Islet precursor cell (in vitro differentiated cells): ENCODE measurements at regions not wholly inside any gene's neighbourhood (a gene's known extent, or its start where the extent isn't known, plus 50 kb on each side); places are given as distances from the start of the nearest gene placed in this dataset.
"Not testable (repeated sequence)": the region's sequence is repeated elsewhere in the genome, so short reads cannot be mapped to it uniquely, and the experiment has no call there.

Source experiments
- DNase-seq: peaks from one replicate; pipeline ENCODE4 v3.0.0-alpha.2; 2018

GRCh38 chr5:99879791-99880511, 655.2 kb upstream of the FAM174A start:
- peak; percentile 45 for DNase-seq

DNA sequence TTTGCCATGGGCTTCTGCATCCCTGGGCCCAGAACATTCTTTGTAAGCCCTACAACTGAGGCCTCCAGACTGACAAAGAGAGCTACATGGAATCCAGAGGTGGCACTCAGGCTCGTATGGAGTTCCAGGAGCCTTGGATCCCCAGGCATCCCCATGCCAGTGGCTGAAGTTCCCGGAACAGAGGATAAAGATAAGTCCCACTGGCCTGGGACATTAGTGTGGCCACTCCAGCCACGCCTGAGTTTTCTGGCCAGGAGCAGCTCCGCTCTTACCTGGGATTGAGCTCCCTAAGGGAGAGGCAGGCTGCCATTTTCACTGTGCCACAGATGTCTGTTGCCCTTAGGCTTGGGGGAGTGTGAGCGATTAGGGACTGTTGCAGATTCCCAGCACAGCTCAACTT, 656.3 kb upstream of the FAM174A start:
- DNase-seq, result no peak

DNA sequence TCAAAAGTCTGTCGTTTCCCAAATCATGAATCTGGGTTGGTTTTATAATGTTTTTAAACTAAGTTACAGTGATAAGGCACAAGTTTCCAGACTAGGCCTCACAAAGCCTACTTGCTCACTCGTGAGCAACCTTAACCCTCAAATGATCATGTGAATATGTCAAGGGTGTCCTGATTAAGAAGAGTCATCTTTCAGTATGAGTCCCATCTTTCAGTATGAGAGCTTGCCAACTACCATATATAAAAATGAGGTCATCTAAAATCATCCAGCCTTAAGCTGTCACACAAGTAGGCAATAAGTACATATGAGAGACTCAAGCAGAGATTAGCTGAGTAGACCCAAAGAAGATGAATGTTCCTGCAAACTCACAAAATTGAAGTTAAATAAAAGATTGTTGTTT, 668.4 kb upstream of the FAM174A start:
- DNase-seq, result no peak

GRCh38 chr5:99865159-99865558, 670.0 kb upstream of the FAM174A start:
- DNase-seq, result no peak

- no peak for DNase-seq
Measured at GRCh38 chr5:99835791-99836190, 699.4 kb upstream of the FAM174A start.

DNA sequence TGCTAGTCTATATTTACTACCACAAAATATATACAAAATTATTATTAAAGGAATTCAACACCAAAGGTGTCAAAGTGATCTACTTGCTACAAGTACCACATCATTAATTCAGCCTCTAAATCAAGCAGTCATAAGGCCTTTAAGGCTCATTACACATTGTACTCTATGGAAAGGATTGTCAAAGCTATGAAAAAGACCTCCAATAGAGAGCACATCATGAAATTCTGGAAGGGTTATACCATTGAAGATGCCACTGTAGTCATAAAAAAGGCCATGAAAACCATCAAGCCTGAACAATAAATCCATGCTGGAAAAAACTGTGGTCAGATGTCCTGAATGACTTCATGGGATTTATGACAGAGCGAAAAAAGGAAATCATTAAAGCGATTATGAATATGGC, 708.0 kb upstream of the FAM174A start:
- no peak for DNase-seq

DNA sequence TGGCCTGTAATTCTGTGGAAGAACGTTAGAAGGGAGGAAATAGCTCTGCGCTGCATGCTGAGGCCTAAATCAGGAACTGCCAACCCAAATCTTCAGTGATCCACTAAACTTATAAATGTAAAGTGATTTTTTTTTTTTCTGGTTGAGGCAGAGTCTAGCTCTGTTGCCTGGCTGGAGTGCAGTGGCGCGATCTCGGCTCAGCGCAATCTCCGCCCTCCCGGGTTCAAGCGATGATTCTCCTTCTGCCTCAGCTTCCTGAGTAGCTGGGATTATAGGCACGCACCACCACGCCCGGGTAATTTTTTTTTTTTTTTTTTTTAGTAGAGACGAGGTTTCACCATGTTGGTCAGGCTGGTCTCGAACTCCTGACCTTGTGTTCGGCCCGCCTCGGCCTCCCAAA, 717.4 kb upstream of the FAM174A start:
- DNase-seq, result no peak

DNA sequence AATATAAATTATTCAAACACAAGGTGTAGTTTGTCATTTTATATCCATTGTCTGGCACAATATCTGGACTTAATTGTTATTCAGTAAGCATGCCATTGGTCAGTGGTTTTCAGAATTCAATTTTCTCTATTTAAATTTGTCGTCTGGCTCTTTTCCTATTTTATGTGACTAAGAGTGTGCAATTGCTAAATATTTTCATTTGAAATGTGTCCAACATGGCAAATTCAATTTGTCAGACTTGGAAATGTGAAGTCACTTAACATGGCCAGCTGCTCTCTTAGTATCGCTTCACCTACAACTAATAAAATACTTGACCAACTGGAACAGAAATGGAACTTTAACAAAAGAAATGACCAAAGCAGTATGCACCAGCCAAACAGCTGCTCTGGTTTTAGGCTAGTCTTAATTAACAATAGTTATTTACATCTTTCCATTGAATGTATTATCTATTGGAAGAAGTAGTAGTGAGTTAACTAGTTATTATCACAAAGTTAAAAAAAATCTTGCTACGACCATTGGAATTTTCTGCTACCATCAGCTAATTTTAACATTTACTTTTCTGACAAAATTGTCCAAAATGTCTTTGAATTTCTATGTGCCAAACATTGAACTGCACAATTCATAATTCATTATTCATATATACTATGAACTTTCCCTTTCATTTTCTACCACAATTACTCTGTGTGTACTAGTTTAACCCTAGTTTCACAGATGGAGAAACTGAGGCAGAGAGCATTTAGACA, 720.7 kb upstream of the FAM174A start:
- DNase-seq, result no peak

GRCh38 chr5:99808657-99809230, 726.4 kb upstream of the FAM174A start:
- DNase-seq, result no peak

DNA sequence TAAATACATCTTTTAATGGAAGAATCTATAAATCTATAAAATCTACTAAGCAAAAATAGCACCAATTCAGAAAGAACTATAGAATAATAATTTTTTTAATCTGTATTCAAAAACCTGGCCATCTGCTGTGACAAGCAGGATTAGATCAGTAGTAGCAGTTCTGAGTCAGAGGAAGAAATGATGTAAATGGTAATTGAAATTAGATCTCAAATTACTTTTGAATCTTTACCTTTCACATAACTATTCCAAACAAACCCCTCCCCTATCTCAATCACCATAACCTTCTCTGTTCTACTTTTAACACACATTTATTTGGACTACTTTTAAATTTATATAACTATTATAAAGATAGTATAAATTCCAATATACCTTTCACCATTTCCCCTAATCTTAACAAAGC, 727.8 kb upstream of the FAM174A start:
- DNase-seq, result no peak

DNA sequence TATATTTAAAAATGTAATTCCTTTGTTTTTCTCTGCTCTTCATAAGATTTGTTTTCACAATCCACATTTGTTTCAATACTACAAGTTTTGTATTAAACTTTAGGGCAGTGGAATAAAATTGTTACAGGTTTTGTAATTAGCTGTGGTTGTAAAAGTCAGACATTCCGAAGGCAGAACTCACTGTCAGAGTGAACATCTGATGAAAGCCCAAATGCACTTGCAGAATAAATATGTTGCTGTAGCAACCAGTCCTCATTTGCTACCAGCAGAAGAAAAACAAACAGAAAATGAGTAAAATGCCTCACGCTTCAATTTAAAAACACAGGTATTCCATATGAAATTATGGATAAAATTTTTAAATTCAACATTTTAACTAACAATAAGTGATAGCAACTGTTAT, 740.1 kb upstream of the FAM174A start:
- DNase-seq, result no peak

- no peak for DNase-seq
Measured at GRCh38 chr5:99788482-99788881, 746.7 kb upstream of the FAM174A start.

- DNase-seq, result no peak
Measured at GRCh38 chr5:99775189-99775588, 760.0 kb upstream of the FAM174A start.

GRCh38 chr5:99773290-99773689, 761.9 kb upstream of the FAM174A start:
- no peak for DNase-seq

GRCh38 chr5:99771296-99771695, 763.9 kb upstream of the FAM174A start:
- no peak for DNase-seq

DNA sequence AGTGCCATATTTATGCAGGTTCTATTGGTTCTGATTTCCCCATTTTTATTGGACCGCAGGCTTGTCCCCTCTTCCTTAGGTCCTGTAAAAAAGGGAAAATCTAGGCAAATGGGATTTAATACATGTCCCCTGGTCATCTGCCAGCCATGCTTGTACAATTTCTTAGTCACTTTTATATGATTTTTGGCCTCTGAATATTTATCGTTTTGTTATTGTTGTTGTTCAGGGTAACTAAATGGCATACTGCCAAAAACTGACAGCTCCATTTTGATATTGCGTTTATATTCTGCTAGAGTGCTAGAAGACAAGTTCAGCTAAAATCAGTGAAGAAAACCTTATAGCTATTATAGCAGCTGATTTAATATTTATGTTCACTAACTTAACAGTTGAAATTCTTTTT, 770.2 kb upstream of the FAM174A start:
- DNase-seq, result no peak

- DNase-seq, result peak; percentile 50
Measured at GRCh38 chr5:99763021-99763774, 772.0 kb upstream of the FAM174A start.

DNA sequence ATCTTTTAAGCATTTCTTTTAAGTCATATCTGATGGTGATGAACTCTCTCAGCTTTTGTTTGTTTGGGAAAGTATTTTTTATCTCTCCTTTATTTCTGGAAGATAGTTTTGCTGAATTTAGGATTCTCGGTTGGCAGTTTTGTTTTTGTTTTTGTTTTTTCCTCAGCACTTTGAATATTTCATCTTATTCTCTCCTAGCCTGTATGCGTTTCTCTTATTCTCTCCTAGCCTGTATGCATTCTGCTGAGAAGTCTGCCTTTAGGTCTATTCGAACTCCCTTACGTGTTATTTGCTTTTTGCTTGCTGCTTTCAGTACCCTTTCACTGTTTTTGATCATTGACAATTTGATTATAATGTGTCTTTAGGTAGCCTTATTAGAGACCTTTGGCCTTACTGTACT, 787.8 kb upstream of the FAM174A start:
- no peak for DNase-seq

DNA sequence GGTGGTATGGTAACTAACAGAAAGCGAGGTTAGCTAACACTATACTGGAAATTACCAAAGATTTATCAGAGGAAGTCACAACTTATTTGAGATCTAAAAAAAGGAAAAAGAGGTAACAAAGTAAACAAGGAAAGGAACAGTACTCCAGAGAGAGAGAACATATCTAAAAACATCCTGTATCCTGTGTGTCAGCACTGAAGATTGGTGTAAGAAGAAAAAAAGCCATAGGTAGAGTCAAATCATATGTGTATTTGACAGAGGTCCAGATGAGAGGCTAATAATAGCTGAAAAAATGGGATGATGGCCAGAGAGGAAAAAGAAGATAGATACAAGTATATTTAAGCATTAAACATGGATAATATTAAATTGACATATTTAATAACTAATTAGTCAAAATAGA, 802.0 kb upstream of the FAM174A start:
- DNase-seq, result not testable (repeated sequence)

GRCh38 chr5:99730653-99731052, 801.8 kb upstream of the CHD1 start:
- DNase-seq, result not testable (repeated sequence)

DNA sequence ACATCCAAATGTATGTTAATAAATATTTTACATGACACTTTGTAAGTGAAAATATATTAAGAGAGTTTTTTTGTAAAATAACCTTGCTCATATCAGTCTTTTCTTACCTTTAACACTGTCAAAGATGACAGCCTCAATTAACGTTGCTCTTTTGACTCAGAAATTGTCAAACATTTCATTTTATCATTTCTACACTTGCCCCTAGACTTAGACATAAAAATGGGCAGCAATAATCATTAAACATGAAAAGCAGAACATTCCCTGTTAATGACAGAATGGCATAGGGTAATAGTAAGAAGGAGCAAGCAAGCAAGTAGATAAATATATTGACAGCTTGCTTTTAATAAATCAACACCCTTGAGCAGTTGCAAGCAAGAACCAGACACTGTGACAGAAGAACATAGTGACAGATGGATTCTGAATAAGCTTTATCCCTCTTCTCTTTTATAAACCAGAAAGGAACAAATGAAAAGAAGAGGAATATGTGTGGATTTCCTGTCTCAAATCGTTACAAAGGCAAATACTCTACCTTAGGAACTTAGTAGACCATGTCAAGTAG, 796.0 kb upstream of the CHD1 start:
- DNase-seq, result no peak

DNA sequence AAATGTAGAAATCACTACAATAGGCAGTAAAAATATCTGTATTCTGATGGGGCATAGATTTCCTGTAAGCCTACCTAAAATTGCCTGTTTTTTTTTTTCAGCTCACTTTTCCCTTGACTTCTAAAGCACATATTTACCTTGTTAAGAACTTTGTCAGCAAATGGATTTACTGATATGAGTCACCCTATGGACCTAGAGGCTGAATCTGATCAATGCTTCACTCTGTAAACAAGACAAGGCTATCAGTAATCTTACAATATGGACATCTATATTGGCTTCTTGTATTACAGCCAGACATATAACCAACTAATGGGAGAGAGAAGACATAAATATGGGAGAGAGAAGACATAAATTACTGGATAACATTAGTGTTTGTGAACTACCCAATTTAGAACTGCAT, 792.7 kb upstream of the CHD1 start:
- no peak for DNase-seq

DNA sequence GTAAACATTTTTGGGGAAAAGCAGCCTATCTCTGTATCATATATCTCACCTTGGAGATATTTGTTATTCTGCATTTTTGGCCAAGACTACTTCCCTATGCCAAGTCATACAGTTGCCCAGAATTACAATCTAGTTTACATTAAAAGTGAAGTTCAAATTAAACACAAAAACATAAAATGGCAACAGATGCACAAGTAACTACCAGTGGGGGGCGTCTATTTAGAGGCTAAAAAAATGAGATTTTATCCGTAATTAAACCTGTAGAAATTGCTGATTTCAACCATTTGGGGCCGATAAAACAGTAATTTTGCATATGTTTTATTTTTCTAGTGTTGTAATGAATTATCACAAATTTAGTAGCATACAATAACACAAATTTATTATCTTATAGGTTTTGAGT, 787.1 kb upstream of the CHD1 start:
- DNase-seq, result no peak
